Ishikawa (cell line): ENCODE measurements at regions not wholly inside any gene's neighbourhood (a gene's known extent, or its start where the extent isn't known, plus 50 kb on each side); places are given as distances from the start of the nearest gene placed in this dataset.

Source experiments
- CEBPB ChIP-seq: IDR thresholded peaks from 2 replicates; pipeline ENCODE4 v1.6.1; 2012
- EGR1 ChIP-seq: IDR thresholded peaks from 2 replicates; pipeline ENCODE4 v1.6.1; 2012
- EP300 ChIP-seq: IDR thresholded peaks from 2 replicates; pipeline ENCODE4 v1.6.1; 2012; ENCODE audit warnings: borderline replicate concordance
- TAF1 ChIP-seq: IDR thresholded peaks from 2 replicates; pipeline ENCODE4 v1.6.1; 2012; ENCODE audit warnings: low read depth, mild to moderate bottlenecking
- YY1 ChIP-seq: IDR thresholded peaks from 2 replicates; pipeline ENCODE4 v1.6.1; 2012; ENCODE audit warnings: low read depth
- TF ChIP-seq, protein P1 (sequence below): IDR thresholded peaks from 2 replicates; pipeline ENCODE4 v1.6.1; 2012

- TF ChIP-seq EP300 (no peak), YY1 (no peak), CEBPB (no peak), TAF1 (no peak), EGR1 (no peak)
- TF ChIP-seq, protein P1, sequence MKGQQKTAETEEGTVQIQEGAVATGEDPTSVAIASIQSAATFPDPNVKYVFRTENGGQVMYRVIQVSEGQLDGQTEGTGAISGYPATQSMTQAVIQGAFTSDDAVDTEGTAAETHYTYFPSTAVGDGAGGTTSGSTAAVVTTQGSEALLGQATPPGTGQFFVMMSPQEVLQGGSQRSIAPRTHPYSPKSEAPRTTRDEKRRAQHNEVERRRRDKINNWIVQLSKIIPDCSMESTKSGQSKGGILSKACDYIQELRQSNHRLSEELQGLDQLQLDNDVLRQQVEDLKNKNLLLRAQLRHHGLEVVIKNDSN: no peak
These were observed 326.5 kb upstream of the KLHL29 start for GRCh38 chr2:23058435-23058834.
